ENCODE measurements at regions not wholly inside any gene's neighbourhood (a gene's known extent, or its start where the extent isn't known, plus 50 kb on each side); places are given as distances from the start of the nearest gene placed in this dataset.

DNA sequence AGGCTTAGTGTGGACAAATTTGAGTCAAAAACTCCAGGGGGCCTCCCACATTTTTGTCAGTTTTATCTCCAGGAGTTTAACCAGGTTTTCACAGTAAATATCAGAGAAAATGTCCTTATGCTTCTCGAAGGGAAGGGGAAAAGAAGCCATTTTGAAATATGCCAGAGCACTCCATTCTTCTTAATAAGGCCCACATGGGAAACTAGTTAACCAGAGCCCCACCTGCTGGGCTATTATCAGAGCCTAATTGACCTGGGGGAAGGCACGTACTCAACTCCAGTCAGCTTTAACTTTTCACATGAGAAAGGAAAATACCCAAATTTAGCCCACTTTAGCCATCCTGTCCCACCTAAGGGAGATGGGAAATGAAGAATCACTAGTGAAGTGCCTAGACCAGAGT lies 296.3 kb downstream of the PTBP2 start:
- TF ChIP-seq, protein P1, sequence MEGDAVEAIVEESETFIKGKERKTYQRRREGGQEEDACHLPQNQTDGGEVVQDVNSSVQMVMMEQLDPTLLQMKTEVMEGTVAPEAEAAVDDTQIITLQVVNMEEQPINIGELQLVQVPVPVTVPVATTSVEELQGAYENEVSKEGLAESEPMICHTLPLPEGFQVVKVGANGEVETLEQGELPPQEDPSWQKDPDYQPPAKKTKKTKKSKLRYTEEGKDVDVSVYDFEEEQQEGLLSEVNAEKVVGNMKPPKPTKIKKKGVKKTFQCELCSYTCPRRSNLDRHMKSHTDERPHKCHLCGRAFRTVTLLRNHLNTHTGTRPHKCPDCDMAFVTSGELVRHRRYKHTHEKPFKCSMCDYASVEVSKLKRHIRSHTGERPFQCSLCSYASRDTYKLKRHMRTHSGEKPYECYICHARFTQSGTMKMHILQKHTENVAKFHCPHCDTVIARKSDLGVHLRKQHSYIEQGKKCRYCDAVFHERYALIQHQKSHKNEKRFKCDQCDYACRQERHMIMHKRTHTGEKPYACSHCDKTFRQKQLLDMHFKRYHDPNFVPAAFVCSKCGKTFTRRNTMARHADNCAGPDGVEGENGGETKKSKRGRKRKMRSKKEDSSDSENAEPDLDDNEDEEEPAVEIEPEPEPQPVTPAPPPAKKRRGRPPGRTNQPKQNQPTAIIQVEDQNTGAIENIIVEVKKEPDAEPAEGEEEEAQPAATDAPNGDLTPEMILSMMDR (IDR thresholded peaks at IDR 0.05): no peak
- no peak overlapping the region for H3K27ac ChIP-seq
- no peak for ATAC-seq
- H3K9me3 ChIP-seq: no peaks in the 10 kb centered on the region
- no peak for DNase-seq
- no peaks in the 10 kb centered on the region for H3K36me3 ChIP-seq
- H3K4me3 ChIP-seq: no peak overlapping the region
- no peaks in the 10 kb centered on the region for H3K4me1 ChIP-seq
- intact Hi-C loops (cut with DNase I): no loop called here
- H3K27me3 ChIP-seq: no peaks in the 10 kb centered on the region
